ENCODE measurements at regions not wholly inside any gene's neighbourhood (a gene's known extent, or its start where the extent isn't known, plus 50 kb on each side); places are given as distances from the start of the nearest gene placed in this dataset.
A peak's percentile ranks its signal among the peaks of the same experiment; 100 is the strongest.

DNA sequence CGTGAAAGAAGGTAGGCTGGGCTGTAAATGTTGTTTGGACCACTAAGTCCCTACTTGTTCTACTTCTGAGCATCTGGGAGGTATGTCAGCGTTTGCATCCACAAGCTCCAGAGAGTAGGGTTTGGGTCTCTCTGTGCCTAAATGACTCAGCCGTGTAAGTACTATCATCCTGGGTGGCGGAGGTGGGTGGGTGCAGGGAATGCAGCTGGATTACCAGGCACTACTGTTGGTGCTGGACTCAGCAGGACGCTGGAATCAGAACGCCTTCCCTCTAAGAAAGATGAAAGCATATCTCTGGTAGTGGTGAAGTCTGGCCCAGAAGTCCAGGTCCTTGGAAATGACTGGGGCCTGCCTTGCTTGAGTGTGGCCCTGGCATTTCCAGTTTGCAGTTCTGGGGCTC lies 289.7 kb downstream of the PCNX1 start:
- DNase-seq (no peak), ATAC-seq (ENCODE audit: poor library complexity) (no peak)
- intact Hi-C loops (cut with DNase I) = no loop called here

DNA sequence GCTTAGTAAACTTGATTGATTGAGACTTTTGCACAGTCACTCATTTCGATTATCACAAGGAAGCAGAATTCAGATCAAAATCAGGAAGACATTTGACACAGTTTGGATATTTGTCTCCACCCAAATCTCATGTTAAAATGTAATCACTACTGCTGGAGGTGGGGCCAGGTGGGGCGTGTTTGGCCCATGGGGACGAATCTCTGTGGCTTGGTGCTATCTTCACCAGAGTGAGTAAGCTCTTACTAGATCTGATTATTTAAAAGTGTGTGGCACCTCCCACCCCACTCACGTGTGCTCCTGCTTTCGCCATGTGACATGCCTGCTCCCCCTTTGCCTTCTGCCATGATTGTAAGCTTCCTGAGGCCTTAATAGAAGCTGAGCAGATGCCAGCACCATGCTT lies 291.4 kb downstream of the PCNX1 start:
- no peak for DNase-seq
- ATAC-seq (ENCODE audit: poor library complexity) = no peak
- intact Hi-C loops (cut with DNase I) = no loop called here

GRCh38 chr14:71201840-71202239 lies 294.6 kb downstream of the PCNX1 start:
- intact Hi-C loops (cut with DNase I) = no loop called here

GRCh38 chr14:71202881-71203280 lies 295.6 kb downstream of the PCNX1 start:
- DNase-seq (no peak), ATAC-seq (ENCODE audit: poor library complexity) (no peak)
- intact Hi-C loops (cut with DNase I) = no loop called here

More at GRCh38 chr14:71201840-71202239, 294.6 kb downstream of the PCNX1 start:
- no peak for DNase-seq
- ATAC-seq (ENCODE audit: poor library complexity) = no peak

GRCh38 chr14:71203306-71203705 lies 296.0 kb downstream of the PCNX1 start:
- ATAC-seq (ENCODE audit: poor library complexity) (no peak), DNase-seq (no peak)
- intact Hi-C loops (cut with DNase I) = no loop called here

DNA sequence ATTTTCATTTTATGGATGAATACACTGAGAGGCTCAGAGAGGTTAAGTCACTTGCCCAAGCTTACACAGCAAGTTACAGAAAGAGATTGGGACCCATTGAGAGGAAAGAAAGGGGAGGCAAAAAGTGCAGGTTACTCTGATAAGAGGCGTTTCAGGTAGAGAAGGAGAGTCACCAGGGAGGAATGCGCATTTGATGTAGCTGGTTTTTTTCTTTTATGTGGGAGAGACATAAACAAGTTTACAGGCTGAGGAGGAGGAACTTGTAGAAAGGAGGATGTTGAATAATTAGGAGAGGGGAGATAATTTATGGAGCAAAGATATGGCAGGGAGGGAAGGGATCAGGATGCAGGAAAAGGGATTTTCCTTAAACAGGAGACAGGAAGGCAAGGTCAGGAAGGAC lies 297.0 kb downstream of the PCNX1 start:
- intact Hi-C loops (cut with DNase I) = no loop called here
- DNase-seq (no peak), ATAC-seq (ENCODE audit: poor library complexity) (no peak)

- intact Hi-C loops (cut with DNase I) = no loop called here
- no peak for DNase-seq
- no peak for ATAC-seq (ENCODE audit: poor library complexity)
Observed at GRCh38 chr14:71204768-71205167, 297.5 kb downstream of the PCNX1 start.

DNA sequence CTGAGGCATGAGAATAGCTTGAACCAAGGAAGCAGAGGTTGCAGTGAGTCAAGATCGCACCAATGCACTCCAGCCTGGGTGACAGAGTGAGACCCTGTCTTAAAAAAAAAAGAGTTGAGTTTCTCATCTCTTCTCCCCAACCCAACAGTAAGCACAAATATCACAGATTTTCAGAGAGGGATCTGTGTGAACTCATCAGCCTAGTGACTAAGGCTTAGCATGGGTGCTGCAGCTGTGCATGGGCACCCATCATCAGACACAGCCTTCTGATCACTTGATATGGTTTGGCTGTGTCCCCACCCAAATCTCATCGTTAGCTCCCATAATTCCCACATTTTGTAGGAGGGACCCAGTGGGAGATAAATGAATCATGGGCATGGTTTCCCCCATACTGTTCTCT lies 298.9 kb downstream of the PCNX1 start:
- intact Hi-C loops (cut with DNase I) = no loop called here
- DNase-seq (no peak), ATAC-seq (ENCODE audit: poor library complexity) (no peak)

- DNase-seq = peak; percentile 63
- intact Hi-C loops (cut with DNase I) = no loop called here
- ATAC-seq (ENCODE audit: poor library complexity) = peak; percentile 99
Observed at GRCh38 chr14:71206766-71207371, 299.6 kb downstream of the PCNX1 start.

GRCh38 chr14:71208702-71209357 lies 301.6 kb downstream of the PCNX1 start:
- ATAC-seq (ENCODE audit: poor library complexity) (no peak), DNase-seq (no peak)
- intact Hi-C loops (cut with DNase I) = no loop called here

GRCh38 chr14:71209888-71210287 lies 302.6 kb downstream of the PCNX1 start:
- ATAC-seq (ENCODE audit: poor library complexity) (no peak), DNase-seq (no peak)
- intact Hi-C loops (cut with DNase I) = no loop called here

DNA sequence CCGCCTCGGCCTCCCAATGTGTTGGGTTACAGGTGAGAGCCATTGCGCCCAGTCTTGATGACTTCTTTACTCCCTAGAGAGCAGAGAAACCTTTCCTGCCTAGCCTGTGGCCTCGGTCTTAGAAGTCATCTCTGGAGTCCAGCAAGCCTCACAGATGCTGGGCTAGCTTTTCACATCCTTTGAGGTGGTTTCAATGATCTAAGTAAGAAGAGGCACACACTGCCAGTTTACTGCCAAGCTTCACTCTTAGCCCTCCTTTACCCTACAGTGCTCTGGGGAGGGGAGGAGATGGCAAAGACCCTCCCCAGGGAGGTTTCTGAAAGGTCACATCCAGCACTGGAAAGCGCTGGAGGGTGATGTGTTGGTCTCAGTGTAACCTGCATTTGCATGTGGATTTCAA lies 304.8 kb downstream of the PCNX1 start:
- no peak for DNase-seq
- intact Hi-C loops (cut with DNase I) = no loop called here
- no peak for ATAC-seq (ENCODE audit: poor library complexity)

DNA sequence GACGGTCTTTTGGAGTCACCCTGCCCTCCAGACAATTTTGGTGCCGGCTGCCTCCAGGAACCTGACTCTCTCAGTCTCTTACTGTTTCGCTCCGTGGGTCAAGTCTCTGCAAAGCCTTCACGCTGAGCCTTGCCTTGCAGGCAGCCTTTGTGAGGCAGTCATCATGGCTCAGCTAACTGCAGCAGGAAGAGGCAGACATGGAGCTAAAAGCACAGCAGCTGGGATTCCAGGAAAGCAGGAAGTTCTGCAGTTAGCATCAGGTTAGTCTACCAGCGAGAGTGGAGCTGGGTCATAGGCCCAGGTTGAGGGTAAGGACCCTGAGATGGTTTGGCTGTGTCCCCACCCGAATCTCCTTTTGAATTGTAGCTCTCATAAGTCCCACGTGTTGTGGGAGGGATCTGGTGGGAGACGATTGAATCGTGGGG lies 305.4 kb downstream of the PCNX1 start:
- DNase-seq (no peak), ATAC-seq (ENCODE audit: poor library complexity) (no peak)
- intact Hi-C loops (cut with DNase I) = no loop called here

DNA sequence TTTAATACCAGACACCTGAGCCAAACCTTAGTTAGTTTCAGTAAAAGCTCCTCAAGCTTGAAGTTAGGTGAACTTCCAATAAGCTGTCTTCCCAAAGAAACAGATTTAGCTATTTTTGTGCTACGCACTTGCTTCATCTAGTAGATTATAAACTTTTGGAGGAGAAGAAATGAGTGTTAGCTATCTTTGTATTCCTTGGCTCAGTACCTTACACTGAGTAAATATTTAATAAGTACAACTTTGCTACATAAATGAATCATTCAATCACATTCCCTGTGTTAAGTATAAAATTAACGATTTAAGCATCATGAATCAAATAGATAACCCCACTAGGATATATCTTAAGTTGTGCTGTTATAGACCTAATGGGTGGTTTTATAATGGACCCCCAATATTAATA lies 307.0 kb downstream of the PCNX1 start:
- intact Hi-C loops (cut with DNase I) = no loop called here
- DNase-seq = no peak
- no peak for ATAC-seq (ENCODE audit: poor library complexity)

DNA sequence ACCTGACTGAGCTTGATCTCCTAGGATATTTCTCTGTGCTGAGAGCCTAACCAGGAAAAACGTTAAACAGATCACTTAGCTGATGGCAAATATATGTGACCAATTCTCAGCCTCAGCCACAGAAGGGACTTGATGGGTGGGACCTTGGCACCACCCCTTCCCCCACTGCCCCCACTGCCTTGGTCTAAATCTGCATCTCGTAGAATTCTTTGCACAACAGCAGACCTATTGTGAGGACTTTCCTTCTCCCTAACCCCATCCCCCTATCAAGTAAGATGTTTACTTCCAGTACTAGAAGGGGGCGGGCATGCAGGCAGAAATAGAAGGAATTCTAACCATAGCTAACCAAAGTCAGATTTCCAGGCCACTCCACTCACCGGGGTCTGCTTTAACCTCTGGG lies 313.2 kb downstream of the PCNX1 start:
- DNase-seq (no peak), ATAC-seq (ENCODE audit: poor library complexity) (no peak)
- intact Hi-C loops (cut with DNase I) = no loop called here

DNA sequence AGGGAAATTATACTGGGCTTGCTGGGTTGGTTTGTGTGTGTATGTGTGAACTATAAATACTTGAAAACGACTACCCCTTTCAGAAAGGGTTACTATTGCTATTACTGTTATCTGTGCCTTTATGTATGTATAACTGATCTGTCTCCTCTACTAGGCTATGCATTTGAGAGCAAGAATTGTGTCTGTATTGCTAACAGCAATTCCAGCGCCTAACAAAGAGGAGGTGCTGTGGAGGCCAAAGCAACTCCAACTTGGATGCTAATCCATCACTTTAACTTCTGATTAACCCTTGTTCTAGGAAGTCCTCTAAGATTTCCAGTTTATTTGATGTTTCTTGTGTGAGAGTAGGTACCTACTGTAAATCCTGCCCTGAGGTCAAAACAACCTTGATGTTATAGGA lies 313.9 kb downstream of the PCNX1 start:
- no peak for ATAC-seq (ENCODE audit: poor library complexity)
- intact Hi-C loops (cut with DNase I) = no loop called here
- DNase-seq = no peak

- DNase-seq (no peak), ATAC-seq (ENCODE audit: poor library complexity) (no peak)
- intact Hi-C loops (cut with DNase I) = no loop called here
Observed at GRCh38 chr14:71225113-71225512, 317.9 kb downstream of the PCNX1 start.

DNA sequence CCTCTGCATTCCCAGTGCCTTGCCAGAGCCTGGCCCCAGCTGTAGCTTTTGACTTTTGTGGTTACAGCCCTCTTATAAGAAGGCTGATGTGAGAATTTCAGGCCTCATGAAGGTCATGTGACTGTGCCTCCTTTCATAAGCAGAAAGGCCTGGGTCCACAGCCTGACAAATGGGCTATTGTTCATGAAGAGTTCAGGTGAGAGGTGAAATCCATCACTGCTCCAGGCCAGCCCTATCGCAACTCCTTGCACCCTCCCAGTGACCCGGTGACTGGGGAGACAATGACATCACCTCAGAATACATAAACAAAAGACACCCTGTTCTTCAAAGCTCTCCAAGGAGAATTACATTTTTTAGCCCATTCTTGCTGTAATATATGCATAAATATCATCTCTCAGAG lies 321.5 kb downstream of the PCNX1 start:
- intact Hi-C loops (cut with DNase I) = no loop called here
- DNase-seq (no peak), ATAC-seq (ENCODE audit: poor library complexity) (no peak)

DNA sequence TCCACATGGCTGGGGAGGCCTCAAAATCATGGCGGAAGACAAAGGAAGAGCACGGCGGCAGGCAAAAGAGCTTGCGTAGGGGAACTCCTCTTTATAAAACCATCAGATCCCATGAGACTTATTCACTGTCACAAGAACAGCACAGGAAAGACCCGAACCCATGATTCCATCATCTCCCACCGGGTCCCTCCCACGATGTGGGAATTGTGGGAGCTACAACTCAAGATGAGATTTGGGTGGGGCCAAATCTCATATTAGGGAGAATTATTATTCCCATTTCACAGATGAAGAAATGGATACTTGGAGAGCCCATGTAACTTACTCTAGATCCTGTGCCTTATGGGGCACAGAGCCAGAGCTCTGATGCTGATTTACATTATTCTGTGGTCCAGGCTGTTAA lies 322.6 kb downstream of the PCNX1 start:
- ATAC-seq (ENCODE audit: poor library complexity) = no peak
- intact Hi-C loops (cut with DNase I) = no loop called here
- no peak for DNase-seq

DNA sequence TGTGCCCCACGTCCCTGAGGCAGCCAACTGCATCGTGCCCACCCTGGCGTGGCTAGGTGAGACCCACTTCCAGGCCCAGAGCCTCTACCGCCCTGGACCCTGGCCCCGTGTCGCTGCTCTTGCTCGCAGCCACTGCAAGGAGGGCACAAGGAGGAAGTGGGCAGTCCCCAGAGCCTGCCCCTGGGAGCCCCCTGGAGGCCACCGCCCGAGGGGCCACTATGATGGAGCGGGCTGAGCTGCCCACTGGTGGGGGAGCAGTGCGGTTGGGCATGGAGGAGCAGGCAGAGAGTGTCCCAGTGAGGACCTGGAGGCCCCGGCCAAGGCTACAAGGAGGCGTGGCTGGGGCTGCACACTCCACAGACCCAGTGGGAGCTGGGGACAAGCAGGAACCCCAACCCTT lies 323.6 kb downstream of the PCNX1 start:
- ATAC-seq (ENCODE audit: poor library complexity) = no peak
- no peak for DNase-seq
- intact Hi-C loops (cut with DNase I) = no loop called here

Data from Right ventricle myocardium superior (tissue), 1 donor.